GM12873 (cell line): ENCODE measurements at regions not wholly inside any gene's neighbourhood (a gene's known extent, or its start where the extent isn't known, plus 50 kb on each side); places are given as distances from the start of the nearest gene placed in this dataset.

Source experiments
- TF ChIP-seq, protein P1 (sequence below): IDR thresholded peaks from 2 replicates; pipeline ENCODE4 v1.5.1; 2012; ENCODE audit warnings: low read depth, mild to moderate bottlenecking, moderate library complexity, low read length, control low read depth; ENCODE audit not compliant: insufficient read depth; ENCODE audit errors: missing control alignments

- TF ChIP-seq, protein P1, sequence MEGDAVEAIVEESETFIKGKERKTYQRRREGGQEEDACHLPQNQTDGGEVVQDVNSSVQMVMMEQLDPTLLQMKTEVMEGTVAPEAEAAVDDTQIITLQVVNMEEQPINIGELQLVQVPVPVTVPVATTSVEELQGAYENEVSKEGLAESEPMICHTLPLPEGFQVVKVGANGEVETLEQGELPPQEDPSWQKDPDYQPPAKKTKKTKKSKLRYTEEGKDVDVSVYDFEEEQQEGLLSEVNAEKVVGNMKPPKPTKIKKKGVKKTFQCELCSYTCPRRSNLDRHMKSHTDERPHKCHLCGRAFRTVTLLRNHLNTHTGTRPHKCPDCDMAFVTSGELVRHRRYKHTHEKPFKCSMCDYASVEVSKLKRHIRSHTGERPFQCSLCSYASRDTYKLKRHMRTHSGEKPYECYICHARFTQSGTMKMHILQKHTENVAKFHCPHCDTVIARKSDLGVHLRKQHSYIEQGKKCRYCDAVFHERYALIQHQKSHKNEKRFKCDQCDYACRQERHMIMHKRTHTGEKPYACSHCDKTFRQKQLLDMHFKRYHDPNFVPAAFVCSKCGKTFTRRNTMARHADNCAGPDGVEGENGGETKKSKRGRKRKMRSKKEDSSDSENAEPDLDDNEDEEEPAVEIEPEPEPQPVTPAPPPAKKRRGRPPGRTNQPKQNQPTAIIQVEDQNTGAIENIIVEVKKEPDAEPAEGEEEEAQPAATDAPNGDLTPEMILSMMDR = no peak
Observed at GRCh38 chr20:23157734-23158133, 71.6 kb upstream of the CD93 start.

DNA sequence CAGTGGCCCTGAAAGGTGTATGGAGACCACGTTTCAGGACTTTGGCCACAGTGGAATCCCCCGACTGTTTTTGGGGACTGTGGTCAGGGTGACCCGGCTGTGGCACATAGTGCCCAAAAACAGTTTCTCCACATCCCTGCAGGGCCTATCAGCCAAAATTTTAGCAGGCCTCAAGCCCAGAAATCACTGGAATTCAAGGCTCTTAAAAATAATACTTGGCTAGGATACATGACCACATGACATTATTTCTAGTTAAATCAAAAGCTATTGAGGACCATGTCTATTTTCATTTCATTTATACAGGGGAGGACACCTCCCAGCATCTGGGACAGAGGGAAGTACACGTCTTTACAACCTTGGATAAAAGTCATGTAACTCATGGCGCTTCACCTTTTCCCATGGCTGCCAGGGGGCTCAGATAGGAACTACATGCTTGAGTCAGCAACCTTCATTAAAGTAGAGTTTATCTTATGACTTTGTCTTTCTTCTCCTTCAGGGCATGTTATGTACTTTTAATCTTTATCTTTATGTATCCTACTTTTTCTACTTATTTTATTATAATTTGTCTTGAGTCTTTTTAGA, 70.8 kb upstream of the CD93 start:
- TF ChIP-seq, protein P1 = no peak

- TF ChIP-seq, protein P1 = no peak
Observed at GRCh38 chr20:23156170-23156841, 70.2 kb upstream of the CD93 start.

GRCh38 chr20:23155141-23155590, 69.0 kb upstream of the CD93 start:
- TF ChIP-seq, protein P1 = no peak

DNA sequence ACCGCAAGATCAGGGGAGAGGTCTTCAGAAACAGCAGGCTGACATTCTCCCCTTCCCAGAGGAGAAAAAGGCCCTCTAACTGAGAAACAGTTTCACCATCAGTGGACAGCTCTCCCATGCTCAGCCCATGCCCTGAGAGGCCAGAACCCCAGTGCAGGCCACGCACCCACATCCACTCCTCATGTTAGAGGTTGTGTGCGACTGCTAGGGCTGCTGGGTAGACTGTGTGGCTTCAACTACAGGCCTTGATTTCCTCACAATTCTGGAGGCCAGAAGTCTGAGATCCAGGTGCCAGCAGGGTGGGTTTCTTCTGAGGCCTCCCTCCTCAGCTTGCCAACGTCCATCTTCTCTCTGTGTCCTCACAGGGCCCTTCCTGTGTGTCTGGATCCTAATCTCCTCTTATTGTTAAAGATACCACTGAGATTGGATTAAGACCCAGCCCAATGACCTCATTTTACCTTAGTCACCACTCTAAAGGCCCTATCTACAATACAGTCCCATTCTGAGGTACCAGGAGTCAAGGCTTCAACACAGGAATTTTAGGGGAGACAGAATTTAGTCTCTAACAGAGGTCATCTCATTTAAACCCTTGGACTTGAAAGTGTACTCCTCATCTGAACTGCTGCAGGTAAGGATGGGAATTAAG, 67.7 kb upstream of the CD93 start:
- TF ChIP-seq, protein P1 = no peak

- TF ChIP-seq, protein P1 = no peak
Observed at GRCh38 chr20:23152902-23153301, 66.8 kb upstream of the CD93 start.

DNA sequence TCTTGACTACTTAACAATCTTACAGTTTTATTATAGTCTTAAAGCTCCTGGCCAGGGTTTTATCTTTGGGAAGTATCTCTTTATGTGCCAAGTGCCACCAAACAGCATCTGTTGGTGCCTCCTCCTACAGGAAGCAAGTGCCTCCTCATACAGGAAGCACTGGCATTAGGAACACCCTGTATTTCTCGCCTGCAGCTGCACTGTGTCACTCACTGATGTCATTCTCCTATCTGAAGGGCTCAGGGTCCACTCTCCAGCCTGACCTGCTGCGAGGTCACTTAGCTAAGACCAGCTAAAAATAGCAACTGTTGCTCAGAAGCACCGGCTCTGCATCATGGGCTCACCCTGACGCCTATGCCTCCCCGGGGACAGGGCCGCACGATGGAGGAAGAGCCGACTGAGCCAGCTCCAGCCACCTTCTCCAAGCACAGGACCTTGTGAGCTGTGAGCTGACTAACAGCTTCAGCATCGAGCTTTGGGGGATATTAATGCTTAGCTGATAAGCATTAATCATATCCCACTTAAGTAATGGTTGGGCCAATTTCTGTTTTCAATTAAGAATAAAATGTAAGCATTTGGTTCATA, 66.3 kb upstream of the CD93 start:
- TF ChIP-seq, protein P1 = no peak
